GM18861 (cell line): ENCODE measurements at regions not wholly inside any gene's neighbourhood (a gene's known extent, or its start where the extent isn't known, plus 50 kb on each side); places are given as distances from the start of the nearest gene placed in this dataset.

Source experiments
- ATAC-seq: cut with Tn5 transposase; IDR thresholded peaks from one replicate; pipeline ENCODE4 v1.9.1; 2021; ENCODE audit not compliant: unreplicated experiment

- ATAC-seq: no peak
These were observed 1329.5 kb upstream of the ZEB2 start for GRCh38 chr2:145849466-145849865.

- ATAC-seq: no peak
These were observed 1327.1 kb upstream of the ZEB2 start for GRCh38 chr2:145846982-145847381.

- ATAC-seq: no peak
These were observed 1326.0 kb upstream of the ZEB2 start for GRCh38 chr2:145845923-145846322.

GRCh38 chr2:145845207-145845894 is 1325.4 kb upstream of the ZEB2 start:
- peak; percentile 39 for ATAC-seq

GRCh38 chr2:145841973-145842372 is 1322.1 kb upstream of the ZEB2 start:
- no peak for ATAC-seq

GRCh38 chr2:145836986-145837385 is 1317.1 kb upstream of the ZEB2 start:
- ATAC-seq: no peak

- no peak for ATAC-seq
These were observed 1315.7 kb upstream of the ZEB2 start for GRCh38 chr2:145835665-145836064.

- ATAC-seq: no peak
These were observed 1312.8 kb upstream of the ZEB2 start for GRCh38 chr2:145832681-145833080.

- ATAC-seq: no peak
These were observed 1310.0 kb upstream of the ZEB2 start for GRCh38 chr2:145829931-145830330.

- no peak for ATAC-seq
These were observed 1307.3 kb upstream of the ZEB2 start for GRCh38 chr2:145827235-145827634.

- no peak for ATAC-seq
These were observed 1304.5 kb upstream of the ZEB2 start for GRCh38 chr2:145824384-145824783.

- no peak for ATAC-seq
These were observed 1303.1 kb upstream of the ZEB2 start for GRCh38 chr2:145822892-145823534.

GRCh38 chr2:145820651-145821050 is 1300.7 kb upstream of the ZEB2 start:
- no peak for ATAC-seq

GRCh38 chr2:145818890-145819504 is 1299.1 kb upstream of the ZEB2 start:
- ATAC-seq: no peak

GRCh38 chr2:145815933-145816332 is 1296.0 kb upstream of the ZEB2 start:
- ATAC-seq: no peak

- no peak for ATAC-seq
These were observed 1293.6 kb upstream of the ZEB2 start for GRCh38 chr2:145813481-145813880.

GRCh38 chr2:145812165-145812554 is 1292.2 kb upstream of the ZEB2 start:
- ATAC-seq: no peak

GRCh38 chr2:145811276-145812164 is 1291.6 kb upstream of the ZEB2 start:
- ATAC-seq: no peak

- ATAC-seq: no peak
These were observed 1288.0 kb upstream of the ZEB2 start for GRCh38 chr2:145807968-145808367.

GRCh38 chr2:145807554-145807953 is 1287.6 kb upstream of the ZEB2 start:
- no peak for ATAC-seq

GRCh38 chr2:145806546-145806945 is 1286.6 kb upstream of the ZEB2 start:
- no peak for ATAC-seq
